ENCODE measurements at regions not wholly inside any gene's neighbourhood (a gene's known extent, or its start where the extent isn't known, plus 50 kb on each side); places are given as distances from the start of the nearest gene placed in this dataset.

- TF ChIP-seq POLR2A (IDR thresholded peaks at IDR 0.05): no peak
- TF ChIP-seq CTCF (IDR thresholded peaks at IDR 0.05): no peak
- no peak overlapping the region for H3K27ac ChIP-seq
- H3K36me3 ChIP-seq: no peaks in the 10 kb centered on the region
Observed at GRCh38 chr10:88196291-88196690, 332.9 kb downstream of the PTEN start.

GRCh38 chr10:88198023-88198422, 334.6 kb downstream of the PTEN start:
- no peak for DNase-seq
- no peak for TF ChIP-seq CTCF (IDR thresholded peaks at IDR 0.05)
- no peak for TF ChIP-seq POLR2A (IDR thresholded peaks at IDR 0.05)
- no peaks in the 10 kb centered on the region for H3K9me3 ChIP-seq
- H3K27ac ChIP-seq: no peak overlapping the region
- H3K4me1 ChIP-seq: no peaks in the 10 kb centered on the region
- H3K27me3 ChIP-seq: no peaks in the 10 kb centered on the region
- no peak overlapping the region for H3K4me3 ChIP-seq
- H3K36me3 ChIP-seq: no peaks in the 10 kb centered on the region

More at GRCh38 chr10:88196291-88196690, 332.9 kb downstream of the PTEN start:
- H3K27me3 ChIP-seq: no peaks in the 10 kb centered on the region
- no peaks in the 10 kb centered on the region for H3K9me3 ChIP-seq
- no peak overlapping the region for H3K4me3 ChIP-seq
- DNase-seq: no peak
- H3K4me1 ChIP-seq: no peaks in the 10 kb centered on the region

GRCh38 chr10:88200312-88201032, 337.0 kb downstream of the PTEN start:
- no peaks in the 10 kb centered on the region for H3K36me3 ChIP-seq
- no peaks in the 10 kb centered on the region for H3K27me3 ChIP-seq
- TF ChIP-seq CTCF (IDR thresholded peaks at IDR 0.05): no peak
- TF ChIP-seq POLR2A (IDR thresholded peaks at IDR 0.05): no peak
- DNase-seq: no peak
- no peak overlapping the region for H3K4me3 ChIP-seq
- no peaks in the 10 kb centered on the region for H3K9me3 ChIP-seq
- H3K27ac ChIP-seq: no peak overlapping the region
- no peaks in the 10 kb centered on the region for H3K4me1 ChIP-seq

- Histone ChIP-seq H3K4me3 (no peak overlapping the region), H3K4me1 (no peaks in the 10 kb centered on the region), H3K27me3 (no peaks in the 10 kb centered on the region), H3K36me3 (no peaks in the 10 kb centered on the region), H3K27ac (no peak overlapping the region), H3K9me3 (no peaks in the 10 kb centered on the region)
- no peak for TF ChIP-seq CTCF (IDR thresholded peaks at IDR 0.05)
- no peak for TF ChIP-seq POLR2A (IDR thresholded peaks at IDR 0.05)
- DNase-seq: no peak
Observed at GRCh38 chr10:88205842-88206446, 342.5 kb downstream of the PTEN start.

- H3K36me3 ChIP-seq: no peaks in the 10 kb centered on the region
- DNase-seq: no peak
- TF ChIP-seq CTCF (IDR thresholded peaks at IDR 0.05): no peak
- no peak for TF ChIP-seq POLR2A (IDR thresholded peaks at IDR 0.05)
- H3K4me1 ChIP-seq: no peaks in the 10 kb centered on the region
- H3K9me3 ChIP-seq: no peaks in the 10 kb centered on the region
- H3K27ac ChIP-seq: no peak overlapping the region
- H3K27me3 ChIP-seq: no peaks in the 10 kb centered on the region
- H3K4me3 ChIP-seq: no peak overlapping the region
Observed at GRCh38 chr10:88207121-88207546, 343.7 kb downstream of the PTEN start.

Data from Peyer's patch (tissue), 4 donors.